K562 (cell line): ENCODE measurements at regions not wholly inside any gene's neighbourhood (a gene's known extent, or its start where the extent isn't known, plus 50 kb on each side); places are given as distances from the start of the nearest gene placed in this dataset.

Source experiments
- ATAC-seq: fragments of 200-7000 bp; cut with Tn5 transposase; 3 replicates; pipeline ENCODE4 v1.9.1; 2020; ENCODE audit warnings: moderate library complexity
- BruUV-seq: library from RNA; stranded (reverse); fragments of 400-500 nt; replicated peaks from 2 replicates; lab custom pipeline; 2021; lab: Mats Ljungman, UMichigan
- CTCF ChIA-PET: fragments of 300-600 bp; formaldehyde crosslinking; extraction: SDS; loops from one replicate; lab custom pipeline; 2021; ENCODE audit warnings: low intra/inter-chr PET ratio; lab: Yijun Ruan, JAX
- POLR2A ChIA-PET: fragments of 300-600, 350-650 bp; sonication (Branson Sonifier 250); formaldehyde crosslinking; extraction: SDS; loops from one replicate; lab custom pipeline; 2021; ENCODE audit warnings: antibody characterized with exemption, inconsistent platforms; lab: Yijun Ruan, JAX
- DNase-seq, 4 experiments: peaks; one replicate each; pipeline versions ENCODE4 v3.0.0 to v3.0.0-alpha.2; 2011 to 2018; ENCODE audit warnings: low spot score in 3 of 4, mixed read lengths in 3 of 4; ENCODE audit errors: extremely low read depth in 1 of 4
- FAIRE-seq: peaks from 2 replicates; lab custom pipeline; 2011; peaks lifted over from hg19 to GRCh38; lab: Jason Lieb, UNC
- H2AFZ ChIP-seq: 2 replicates; pipeline ENCODE4 v1.6.0; 2011; ENCODE audit warnings: low read depth, low read length, control low read depth, inconsistent platforms
- H3K27ac ChIP-seq: fragments of 200-600 bp; 3 replicates; pipeline ENCODE4 v1.8.0; 2011; ENCODE audit warnings: low read depth, mild to moderate bottlenecking, control low read depth, inconsistent platforms, low read length, moderate library complexity, mixed read lengths; ENCODE audit errors: extremely low read depth
- H3K27me3 ChIP-seq, 2 experiments: fragments of 300-600 bp in 1 of 2; 2 replicates in 1 of 2; 3 replicates in 1 of 2; pipeline versions ENCODE4 v1.6.0 to v1.8.0; 2011; ENCODE audit warnings: inconsistent platforms in 2 of 2, low read length in 2 of 2, mild to moderate bottlenecking in 1 of 2, mixed read lengths in 1 of 2, moderate library complexity in 1 of 2; ENCODE audit not compliant: control insufficient read depth in 2 of 2, insufficient read depth in 2 of 2
- H3K36me3 ChIP-seq: fragments of 300-600 bp; 3 replicates; pipeline ENCODE4 v1.8.0; 2011; ENCODE audit warnings: mild to moderate bottlenecking, low read length, inconsistent platforms; ENCODE audit not compliant: control insufficient read depth, insufficient read depth
- H3K4me1 ChIP-seq, 2 experiments: fragments of 200-600 bp in 1 of 2; replicated peaks in 1 of 2; 2 replicates in 1 of 2; 3 replicates in 1 of 2; pipeline versions ENCODE4 v1.5.1 to v1.8.0; 2011; ENCODE audit warnings: inconsistent platforms in 2 of 2, low read length in 2 of 2, mild to moderate bottlenecking in 1 of 2, mixed read lengths in 1 of 2, moderate library complexity in 1 of 2; ENCODE audit not compliant: control insufficient read depth in 2 of 2, insufficient read depth in 2 of 2
- H3K4me2 ChIP-seq: 2 replicates; pipeline ENCODE4 v1.6.1; 2011; ENCODE audit warnings: low read length, control low read depth, inconsistent platforms, mixed read lengths; ENCODE audit not compliant: insufficient read depth
- H3K4me3 ChIP-seq: fragments of 200-600 bp; sonication (generic), shearing (Covaris generic); 2 replicates; pipeline ENCODE4 v1.5.1; 2016; ENCODE audit warnings: control low read depth, inconsistent platforms
- H3K79me2 ChIP-seq: fragments of 200-600 bp; 3 replicates; pipeline ENCODE4 v1.8.0; 2011; ENCODE audit warnings: low read length, inconsistent platforms; ENCODE audit not compliant: control insufficient read depth, insufficient read depth
- H3K9ac ChIP-seq, 2 experiments: 2 replicates each; pipeline versions ENCODE4 v1.6.0 to v1.6.1; 2011; ENCODE audit warnings: low read depth in 2 of 2, low read length in 2 of 2, control low read depth in 1 of 2, inconsistent platforms in 1 of 2, mild to moderate bottlenecking in 1 of 2, mixed read lengths in 1 of 2; ENCODE audit not compliant: insufficient read depth in 1 of 2
- H3K9me1 ChIP-seq: one replicate; pipeline ENCODE4 v1.6.0; 2011; ENCODE audit warnings: inconsistent platforms, mild to moderate bottlenecking, low read length, moderate library complexity; ENCODE audit not compliant: control insufficient read depth, insufficient read depth
- H3K9me3 ChIP-seq: replicated peaks from 2 replicates; pipeline ENCODE4 v1.5.1; 2011; ENCODE audit warnings: low read depth, low read length, inconsistent platforms; ENCODE audit not compliant: control insufficient read depth, insufficient read depth
- H4K20me1 ChIP-seq: replicated peaks from 2 replicates; pipeline ENCODE4 v1.6.1; 2011; ENCODE audit warnings: low read length, inconsistent platforms, mixed read lengths; ENCODE audit not compliant: control insufficient read depth, insufficient read depth
- BDP1 ChIP-seq: IDR thresholded peaks from 3 replicates; pipeline ENCODE4 v1.6.1; 2011; ENCODE audit not compliant: insufficient read length, insufficient read depth
- CTCFL ChIP-seq: IDR thresholded peaks from 2 replicates; pipeline ENCODE4 v1.6.1; 2011; ENCODE audit warnings: borderline replicate concordance, low read depth, mild to moderate bottlenecking, moderate library complexity, low read length; ENCODE audit not compliant: insufficient read depth, poor library complexity, severe bottlenecking
- ELF4 ChIP-seq: fragments of 450-650 bp; formaldehyde crosslinking; IDR thresholded peaks from 2 replicates; pipeline ENCODE4 v1.4.0; 2022; ENCODE audit warnings: missing genetic modification characterization
- FIP1L1 ChIP-seq: fragments of 200-400 bp; formaldehyde crosslinking; IDR thresholded peaks from 2 replicates; pipeline ENCODE4 v1.6.1; 2018; ENCODE audit warnings: mild to moderate bottlenecking, low read depth, low read length; ENCODE audit not compliant: poor library complexity, severe bottlenecking
- HDAC2 ChIP-seq: fragments of 450-650 bp; IDR thresholded peaks from 2 replicates; pipeline ENCODE4 v1.6.1; 2016; ENCODE audit warnings: mild to moderate bottlenecking
- NBN ChIP-seq: fragments of 450-650 bp; IDR thresholded peaks from 2 replicates; pipeline ENCODE4 v1.6.1; 2016; ENCODE audit warnings: low read depth, mild to moderate bottlenecking
- PHF20 ChIP-seq: fragments of 450-650 bp; IDR thresholded peaks from 2 replicates; pipeline ENCODE4 v1.6.1; 2018; ENCODE audit not compliant: partially characterized antibody
- SPI1 ChIP-seq: IDR thresholded peaks from 2 replicates; pipeline ENCODE4 v1.6.1; 2011; ENCODE audit warnings: low read depth, low read length, control low read depth, borderline replicate concordance
- SRSF3 ChIP-seq: fragments of 200-400 bp; formaldehyde crosslinking; IDR thresholded peaks from 2 replicates; pipeline ENCODE4 v1.6.1; 2016; ENCODE audit warnings: mild to moderate bottlenecking, low read length, moderate library complexity; ENCODE audit not compliant: insufficient read depth
- ZNF184 ChIP-seq: sonication (generic); formaldehyde crosslinking; IDR thresholded peaks from 2 replicates; pipeline ENCODE4 v1.5.0; 2020; ENCODE audit warnings: missing genetic modification reagents
- ZNF589 ChIP-seq: fragments of 200-800 bp; sonication (Bioruptor generic); IDR thresholded peaks from 2 replicates; pipeline ENCODE4 v1.6.1; 2016; ENCODE audit warnings: low read depth, missing genetic modification characterization, missing compliant biosample characterization
- WGBS: fragments of 100-300 bp; shearing (Covaris generic); methylation state at CpG from one replicate; pipeline ENCODE4 v1.1.6; 2016; ENCODE audit warnings: low coverage, mixed read lengths; ENCODE audit not compliant: insufficient coverage; ENCODE audit errors: missing lambda C conversion rate; 5-methylcytosine and 5-hydroxymethylcytosine counted together
- in situ Hi-C: fragments of 300-500 bp; cut with MboI; formaldehyde crosslinking; loops from 4 replicates; pipeline ENCODE4 v1.15.0; 2018; ENCODE audit warnings: inconsistent platforms, mixed read lengths
- intact Hi-C: fragments of 100-400 bp; cut with micrococcal nuclease; formaldehyde crosslinking; loops from 2 replicates; pipeline ENCODE4 v1.14.2; 2022
- TF ChIP-seq, protein P1 (sequence below): fragments of 450-650 bp; IDR thresholded peaks from one replicate; pipeline ENCODE4 v1.6.1; 2018; ENCODE audit warnings: mild to moderate bottlenecking, moderate library complexity; ENCODE audit not compliant: partially characterized antibody

DNA sequence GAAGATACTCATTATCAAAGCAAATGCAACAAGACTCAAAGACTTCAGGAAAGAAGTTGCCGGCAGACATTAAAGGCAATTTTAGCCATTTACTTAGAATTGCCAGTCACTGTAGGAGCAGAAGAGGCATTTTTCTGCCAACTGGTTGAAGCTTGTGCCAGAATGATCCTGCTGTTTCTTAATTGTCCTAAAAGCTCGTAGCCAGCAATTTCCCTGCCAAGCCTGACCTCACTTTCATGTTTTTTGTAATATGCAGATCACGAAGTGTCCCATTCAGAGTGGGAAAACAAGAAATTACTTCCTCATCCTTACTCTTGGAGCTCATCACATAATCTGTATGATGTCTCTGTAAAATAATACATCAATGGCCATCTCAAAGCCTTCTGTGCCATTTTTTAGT lies 130.9 kb upstream of the ANKRD1 start (continued):
- TF ChIP-seq CTCFL (no peak), FIP1L1 (no peak), SPI1 (no peak)
- TF ChIP-seq, protein P1, sequence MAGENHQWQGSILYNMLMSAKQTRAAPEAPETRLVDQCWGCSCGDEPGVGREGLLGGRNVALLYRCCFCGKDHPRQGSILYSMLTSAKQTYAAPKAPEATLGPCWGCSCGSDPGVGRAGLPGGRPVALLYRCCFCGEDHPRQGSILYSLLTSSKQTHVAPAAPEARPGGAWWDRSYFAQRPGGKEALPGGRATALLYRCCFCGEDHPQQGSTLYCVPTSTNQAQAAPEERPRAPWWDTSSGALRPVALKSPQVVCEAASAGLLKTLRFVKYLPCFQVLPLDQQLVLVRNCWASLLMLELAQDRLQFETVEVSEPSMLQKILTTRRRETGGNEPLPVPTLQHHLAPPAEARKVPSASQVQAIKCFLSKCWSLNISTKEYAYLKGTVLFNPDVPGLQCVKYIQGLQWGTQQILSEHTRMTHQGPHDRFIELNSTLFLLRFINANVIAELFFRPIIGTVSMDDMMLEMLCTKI: no peak
- TF ChIP-seq, all 486 proteins: peak for 0

DNA sequence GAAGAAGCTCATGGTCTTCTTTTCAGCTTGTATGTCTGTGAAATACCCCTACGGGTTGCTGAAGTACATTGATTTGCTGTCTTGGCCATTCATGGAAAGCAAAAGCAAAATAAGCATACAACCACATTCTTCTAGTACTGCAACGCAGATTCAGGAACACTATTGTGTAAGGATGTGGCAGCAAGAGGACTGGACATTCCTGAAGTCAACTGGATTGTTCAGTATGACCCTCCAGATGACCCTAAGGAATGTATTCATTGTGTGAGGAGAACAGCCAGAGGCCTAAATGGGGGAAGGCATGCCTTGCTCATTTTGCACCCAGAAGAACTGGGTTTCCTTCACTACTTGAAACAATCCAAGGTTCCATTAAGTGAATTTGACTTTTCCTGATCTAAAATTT lies 133.4 kb upstream of the ANKRD1 start:
- no peak overlapping the region for H3K9ac ChIP-seq
- ATAC-seq (no peak), FAIRE-seq (no peak), DNase-seq (no peak)
- H3K79me2 ChIP-seq: no peaks in the 10 kb centered on the region
- CTCF ChIA-PET: no interaction called here
- WGBS: 0% methylated on average over 2 of the region's 2 CpGs
- intact Hi-C loops (no loop called here), in situ Hi-C loops (no loop called here)
- H3K4me1 ChIP-seq: no peaks in the 10 kb centered on the region; a peak in 3 of 5 replicates
- H3K4me3 ChIP-seq: no peak overlapping the region
- no peak overlapping the region for H3K27ac ChIP-seq
- no peaks in the 10 kb centered on the region; a peak in 3 of 5 replicates for H3K27me3 ChIP-seq
- H3K9me3 ChIP-seq: no peaks in the 10 kb centered on the region
- no TSS peak for BruUV-seq
- TF ChIP-seq NBN (no peak), HDAC2 (no peak), PHF20 (no peak), ZNF589 (no peak), SRSF3 (no peak), ZNF184 (no peak), ELF4 (CRISPR knock-in tag) (no peak), BDP1 (no peak)
- no peaks in the 10 kb centered on the region for H3K36me3 ChIP-seq
- H3K4me2 ChIP-seq: no peak overlapping the region
- no peaks in the 10 kb centered on the region for H4K20me1 ChIP-seq
- no peaks in the 10 kb centered on the region for H3K9me1 ChIP-seq
- no peak overlapping the region for H2AFZ ChIP-seq
- POLR2A ChIA-PET: interaction anchor here (1.2 kb wide), 1 partner anchor 166 kb away, joined by 3 read pairs; the partner anchor contains the start of gene PCGF5
